Skeletal muscle tissue (tissue), 3 donors: ENCODE measurements at regions not wholly inside any gene's neighbourhood (a gene's known extent, or its start where the extent isn't known, plus 50 kb on each side); places are given as distances from the start of the nearest gene placed in this dataset.

Experiments
- H3K27ac ChIP-seq: one replicate; pipeline ENCODE4 v1.7.0; 2013; ENCODE audit warnings: mild to moderate bottlenecking, low read depth, low read length, inconsistent platforms
- H3K27me3 ChIP-seq, 3 donors: one replicate each; pipeline ENCODE4 v1.7.0; 2013; ENCODE audit warnings: low read length in 3 of 3; ENCODE audit not compliant: control insufficient read depth in 3 of 3, insufficient read depth in 3 of 3
- H3K36me3 ChIP-seq, 3 donors: one replicate each; pipeline ENCODE4 v1.7.0; 2013; ENCODE audit warnings: low read length in 3 of 3; ENCODE audit not compliant: control insufficient read depth in 3 of 3, insufficient read depth in 3 of 3
- H3K4me1 ChIP-seq, 3 donors: one replicate each; pipeline ENCODE4 v1.7.0; 2013; ENCODE audit warnings: low read length in 3 of 3, mild to moderate bottlenecking in 3 of 3; ENCODE audit not compliant: control insufficient read depth in 3 of 3, insufficient read depth in 3 of 3
- H3K4me3 ChIP-seq, 3 donors: one replicate each; pipeline ENCODE4 v1.7.0; 2013; ENCODE audit warnings: low read length in 3 of 3
- H3K9ac ChIP-seq, 3 donors: one replicate each; pipeline ENCODE4 v1.7.0; 2013; ENCODE audit warnings: low read length in 3 of 3, mild to moderate bottlenecking in 3 of 3, moderate library complexity in 2 of 3, low read depth in 1 of 3
- H3K9me3 ChIP-seq, 3 donors: one replicate each; pipeline ENCODE4 v1.7.0; 2013; ENCODE audit warnings: low read length in 3 of 3; ENCODE audit not compliant: control insufficient read depth in 3 of 3
- donor health status: Osteomylitis.

- Histone ChIP-seq H3K4me3 (no peak overlapping the region), H3K4me1 (no peaks in the 10 kb centered on the region), H3K36me3 (no peaks in the 10 kb centered on the region), H3K9me3 (no peaks in the 10 kb centered on the region), H3K27ac (no peak overlapping the region), H3K27me3 (no peaks in the 10 kb centered on the region), H3K9ac (no peak overlapping the region)
These were observed 382.0 kb downstream of the GPD2 start for GRCh38 chr2:156818221-156818620.

GRCh38 chr2:156818944-156819343 lies 382.8 kb downstream of the GPD2 start:
- no peak overlapping the region for H3K27ac ChIP-seq

GRCh38 chr2:156826341-156826933 lies 390.3 kb downstream of the GPD2 start:
- H3K27me3 ChIP-seq: no peaks in the 10 kb centered on the region
- H3K4me1 ChIP-seq: no peaks in the 10 kb centered on the region
- no peak overlapping the region for H3K27ac ChIP-seq
- no peak overlapping the region for H3K9ac ChIP-seq
- H3K36me3 ChIP-seq: no peaks in the 10 kb centered on the region
- H3K4me3 ChIP-seq: no peak overlapping the region
- H3K9me3 ChIP-seq: no peaks in the 10 kb centered on the region

More at GRCh38 chr2:156818944-156819343, 382.8 kb downstream of the GPD2 start:
- Histone ChIP-seq H3K36me3 (no peaks in the 10 kb centered on the region), H3K4me3 (no peak overlapping the region), H3K27me3 (no peaks in the 10 kb centered on the region), H3K9ac (no peak overlapping the region), H3K9me3 (no peaks in the 10 kb centered on the region), H3K4me1 (no peaks in the 10 kb centered on the region)

- Histone ChIP-seq H3K9ac (no peak overlapping the region), H3K4me1 (no peaks in the 10 kb centered on the region), H3K27ac (no peak overlapping the region), H3K4me3 (no peak overlapping the region), H3K36me3 (no peaks in the 10 kb centered on the region), H3K27me3 (no peaks in the 10 kb centered on the region), H3K9me3 (no peaks in the 10 kb centered on the region)
These were observed 398.3 kb downstream of the GPD2 start for GRCh38 chr2:156834431-156834830.

- H3K9me3 ChIP-seq: no peaks in the 10 kb centered on the region
These were observed 401.6 kb downstream of the GPD2 start for GRCh38 chr2:156837635-156838370.

GRCh38 chr2:156841321-156841720 lies 405.1 kb downstream of the GPD2 start:
- H3K27ac ChIP-seq: no peak overlapping the region
- no peak overlapping the region for H3K4me3 ChIP-seq
- H3K9ac ChIP-seq: no peak overlapping the region
- no peaks in the 10 kb centered on the region for H3K9me3 ChIP-seq
- H3K4me1 ChIP-seq: no peaks in the 10 kb centered on the region
- H3K36me3 ChIP-seq: no peaks in the 10 kb centered on the region
- H3K27me3 ChIP-seq: no peaks in the 10 kb centered on the region

More at GRCh38 chr2:156837635-156838370, 401.6 kb downstream of the GPD2 start:
- Histone ChIP-seq H3K27ac (no peak overlapping the region), H3K9ac (no peak overlapping the region), H3K36me3 (no peaks in the 10 kb centered on the region), H3K4me3 (no peak overlapping the region), H3K27me3 (no peaks in the 10 kb centered on the region), H3K4me1 (no peaks in the 10 kb centered on the region)

- no peaks in the 10 kb centered on the region for H3K27me3 ChIP-seq
- H3K36me3 ChIP-seq: no peaks in the 10 kb centered on the region
- H3K9me3 ChIP-seq: no peaks in the 10 kb centered on the region
- H3K9ac ChIP-seq: no peak overlapping the region
- no peaks in the 10 kb centered on the region for H3K4me1 ChIP-seq
- H3K27ac ChIP-seq: no peak overlapping the region
- no peak overlapping the region for H3K4me3 ChIP-seq
These were observed 409.8 kb downstream of the GPD2 start for GRCh38 chr2:156845806-156846558.

GRCh38 chr2:156852210-156852609 lies 405.3 kb upstream of the GALNT5 start:
- no peaks in the 10 kb centered on the region for H3K27me3 ChIP-seq
- no peak overlapping the region for H3K4me3 ChIP-seq
- no peaks in the 10 kb centered on the region for H3K36me3 ChIP-seq
- H3K9ac ChIP-seq: no peak overlapping the region
- no peak overlapping the region for H3K27ac ChIP-seq
- no peaks in the 10 kb centered on the region for H3K9me3 ChIP-seq
- no peaks in the 10 kb centered on the region for H3K4me1 ChIP-seq

GRCh38 chr2:156852681-156853080 lies 404.8 kb upstream of the GALNT5 start:
- no peaks in the 10 kb centered on the region for H3K9me3 ChIP-seq
- H3K4me1 ChIP-seq: no peaks in the 10 kb centered on the region
- no peak overlapping the region for H3K4me3 ChIP-seq
- no peaks in the 10 kb centered on the region for H3K36me3 ChIP-seq
- H3K27me3 ChIP-seq: no peaks in the 10 kb centered on the region
- H3K27ac ChIP-seq: no peak overlapping the region
- no peak overlapping the region for H3K9ac ChIP-seq

- no peak overlapping the region for H3K9ac ChIP-seq
- H3K36me3 ChIP-seq: no peaks in the 10 kb centered on the region
- no peak overlapping the region for H3K4me3 ChIP-seq
- no peaks in the 10 kb centered on the region for H3K4me1 ChIP-seq
- H3K27ac ChIP-seq: no peak overlapping the region
- no peaks in the 10 kb centered on the region for H3K27me3 ChIP-seq
- H3K9me3 ChIP-seq: no peaks in the 10 kb centered on the region
These were observed 393.2 kb upstream of the GALNT5 start for GRCh38 chr2:156864325-156864724.
